Right lobe of liver (tissue), 4 donors: ENCODE measurements at regions not wholly inside any gene's neighbourhood (a gene's known extent, or its start where the extent isn't known, plus 50 kb on each side); places are given as distances from the start of the nearest gene placed in this dataset.
"Not testable (repeated sequence)": the region's sequence is repeated elsewhere in the genome, so short reads cannot be mapped to it uniquely, and the experiment has no call there.

ENCODE experiments used
- POLR2A ChIP-seq: fragments of 450-650 bp; IDR thresholded peaks from one replicate; pipeline ENCODE4 v1.6.1; 2017; ENCODE audit warnings: antibody characterized with exemption, mild to moderate bottlenecking
- TF ChIP-seq, protein P1 (sequence below), 4 donors: fragments of 200-600 bp in 3 of 4; fragments of 450-650 bp in 1 of 4; IDR thresholded peaks; one replicate each; pipeline versions ENCODE4 v1.5.1 to v1.8.0; 2016 to 2022; ENCODE audit warnings: antibody characterized with exemption in 4 of 4, mild to moderate bottlenecking in 2 of 4
- donor health status: DM: no; HTN: no; CAD: no.
- donor health status: DM: no; HTN: no; CAD: no.
- donor health status: DM: no; HTN: yes; CAD: no.

DNA sequence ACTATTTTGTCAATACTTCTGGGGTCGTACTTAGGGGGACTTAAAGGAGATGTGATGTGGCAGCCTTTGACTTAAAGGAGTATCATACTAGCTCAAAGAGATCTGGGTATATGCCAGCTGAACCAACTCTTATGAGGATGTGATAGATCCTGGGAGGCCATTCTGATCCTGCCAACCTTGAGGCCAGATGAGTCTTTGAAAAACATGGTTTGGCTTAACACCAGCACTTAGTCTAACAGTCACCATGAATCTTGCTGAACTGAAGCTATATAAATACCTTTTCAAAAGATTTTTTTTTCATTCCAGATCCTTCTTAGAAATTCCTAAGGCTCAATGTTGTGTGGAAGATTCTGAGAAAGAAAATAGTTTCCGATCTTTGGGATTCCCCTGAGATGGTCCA, 93.7 kb upstream of the FAM90A26 start:
- TF ChIP-seq, protein P1, sequence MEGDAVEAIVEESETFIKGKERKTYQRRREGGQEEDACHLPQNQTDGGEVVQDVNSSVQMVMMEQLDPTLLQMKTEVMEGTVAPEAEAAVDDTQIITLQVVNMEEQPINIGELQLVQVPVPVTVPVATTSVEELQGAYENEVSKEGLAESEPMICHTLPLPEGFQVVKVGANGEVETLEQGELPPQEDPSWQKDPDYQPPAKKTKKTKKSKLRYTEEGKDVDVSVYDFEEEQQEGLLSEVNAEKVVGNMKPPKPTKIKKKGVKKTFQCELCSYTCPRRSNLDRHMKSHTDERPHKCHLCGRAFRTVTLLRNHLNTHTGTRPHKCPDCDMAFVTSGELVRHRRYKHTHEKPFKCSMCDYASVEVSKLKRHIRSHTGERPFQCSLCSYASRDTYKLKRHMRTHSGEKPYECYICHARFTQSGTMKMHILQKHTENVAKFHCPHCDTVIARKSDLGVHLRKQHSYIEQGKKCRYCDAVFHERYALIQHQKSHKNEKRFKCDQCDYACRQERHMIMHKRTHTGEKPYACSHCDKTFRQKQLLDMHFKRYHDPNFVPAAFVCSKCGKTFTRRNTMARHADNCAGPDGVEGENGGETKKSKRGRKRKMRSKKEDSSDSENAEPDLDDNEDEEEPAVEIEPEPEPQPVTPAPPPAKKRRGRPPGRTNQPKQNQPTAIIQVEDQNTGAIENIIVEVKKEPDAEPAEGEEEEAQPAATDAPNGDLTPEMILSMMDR (IDR thresholded peaks at IDR 0.05), result not testable (repeated sequence)
- not testable (repeated sequence) for TF ChIP-seq POLR2A
